ENCODE measurements at regions not wholly inside any gene's neighbourhood (a gene's known extent, or its start where the extent isn't known, plus 50 kb on each side); places are given as distances from the start of the nearest gene placed in this dataset.

GRCh38 chr15:46576646-46577395 is 942.0 kb downstream of the SQOR start:
- TF ChIP-seq CTCF (IDR thresholded peaks at IDR 0.05) (no peak), POLR2A (IDR thresholded peaks at IDR 0.05) (no peak)

Data from adrenal gland (tissue), 5 donors.